Fibroblast of lung (primary cell): ENCODE measurements at regions not wholly inside any gene's neighbourhood (a gene's known extent, or its start where the extent isn't known, plus 50 kb on each side); places are given as distances from the start of the nearest gene placed in this dataset.

Experiments used
- DNase-seq, 2 donors: peaks; one replicate each; pipeline versions ENCODE4 v3.0.0 to v3.0.0-alpha.2; 2010; ENCODE audit warnings: low read depth in 2 of 2
- H2AFZ ChIP-seq: 2 replicates; pipeline ENCODE4 v1.5.1; 2012; ENCODE audit warnings: low read length, control low read depth, inconsistent platforms
- H3K27ac ChIP-seq: 2 replicates; pipeline ENCODE4 v1.5.1; 2011; ENCODE audit warnings: low read length, control low read depth; ENCODE audit not compliant: insufficient read depth
- H3K27me3 ChIP-seq: 2 replicates; pipeline ENCODE4 v1.5.1; 2011; ENCODE audit warnings: mild to moderate bottlenecking, low read length; ENCODE audit not compliant: control insufficient read depth, insufficient read depth
- H3K36me3 ChIP-seq: 2 replicates; pipeline ENCODE4 v1.5.1; 2011; ENCODE audit warnings: low read length; ENCODE audit not compliant: control insufficient read depth, insufficient read depth
- H3K4me1 ChIP-seq: 2 replicates; pipeline ENCODE4 v1.5.1; 2011; ENCODE audit warnings: low read length; ENCODE audit not compliant: control insufficient read depth, insufficient read depth; ENCODE audit errors: extremely low read depth
- H3K4me2 ChIP-seq: 2 replicates; pipeline ENCODE4 v1.5.1; 2011; ENCODE audit warnings: low read length, control low read depth; ENCODE audit not compliant: insufficient read depth; ENCODE audit errors: extremely low read depth
- H3K4me3 ChIP-seq, 4 experiments: fragments of 200-600 bp in 1 of 4; sonication (generic) in 1 of 4; replicated peaks in 1 of 4; 2 replicates each; pipeline ENCODE4 v1.5.1; 2011 to 2016; ENCODE audit warnings: low read length in 4 of 4, low read depth in 3 of 4, mild to moderate bottlenecking in 3 of 4, control low read depth in 2 of 4, inconsistent platforms in 1 of 4, mixed read lengths in 1 of 4; ENCODE audit not compliant: insufficient read depth in 1 of 4; ENCODE audit errors: control extremely low read depth in 1 of 4
- H3K79me2 ChIP-seq: 2 replicates; pipeline ENCODE4 v1.5.1; 2012; ENCODE audit warnings: mild to moderate bottlenecking, low read length, inconsistent platforms; ENCODE audit not compliant: control insufficient read depth, insufficient read depth
- H3K9ac ChIP-seq: 2 replicates; pipeline ENCODE4 v1.5.1; 2011; ENCODE audit warnings: mild to moderate bottlenecking, low read length, control low read depth; ENCODE audit not compliant: insufficient read depth
- H3K9me3 ChIP-seq: 2 replicates; pipeline ENCODE4 v1.5.1; 2012; ENCODE audit warnings: low read depth, low read length; ENCODE audit not compliant: control insufficient read depth, insufficient read depth
- H4K20me1 ChIP-seq: 2 replicates; pipeline ENCODE4 v1.5.1; 2011; ENCODE audit warnings: low read length; ENCODE audit not compliant: control insufficient read depth, insufficient read depth; ENCODE audit errors: extremely low read depth
- CTCF ChIP-seq, 2 donors: IDR thresholded peaks in 1 of 2; conservative IDR thresholded peaks in 1 of 2; 1 replicate in 1 of 2; 2 replicates in 1 of 2; pipeline ENCODE4 v1.5.1; 2011 to 2012; ENCODE audit warnings: low read length in 2 of 2, control low read depth in 1 of 2, inconsistent platforms in 1 of 2, low read depth in 1 of 2, mild to moderate bottlenecking in 1 of 2
- EZH2 ChIP-seq: IDR thresholded peaks from 2 replicates; pipeline ENCODE4 v1.5.1; 2012; ENCODE audit warnings: low read length, control low read depth, mild to moderate bottlenecking; ENCODE audit errors: missing control alignments

GRCh38 chr1:195763907-195764374 is 844.3 kb downstream of the KCNT2 start:
- Histone ChIP-seq H3K27ac (no peak overlapping the region), H3K36me3 (no peaks in the 10 kb centered on the region), H3K27me3 (no peaks in the 10 kb centered on the region), H3K9me3 (no peaks in the 10 kb centered on the region), H3K9ac (no peak overlapping the region), H3K4me3 (no peak overlapping the region), H3K4me2 (no peak overlapping the region), H4K20me1 (no peaks in the 10 kb centered on the region), H2AFZ (no peak overlapping the region), H3K4me1 (no peaks in the 10 kb centered on the region), H3K79me2 (no peaks in the 10 kb centered on the region)
- TF ChIP-seq EZH2: no peak
- TF ChIP-seq CTCF (conservative IDR thresholded peaks at IDR 0.05 in 1 of 2, IDR thresholded peaks at IDR 0.05 in 1 of 2; ENCODE audit: low read depth in 1 of 2, low read length in 2 of 2): no peak
- no peak for DNase-seq

GRCh38 chr1:195763146-195763906 is 844.9 kb downstream of the KCNT2 start:
- H2AFZ ChIP-seq: no peak overlapping the region
- no peaks in the 10 kb centered on the region for H3K9me3 ChIP-seq
- no peaks in the 10 kb centered on the region for H3K36me3 ChIP-seq
- no peaks in the 10 kb centered on the region for H4K20me1 ChIP-seq
- TF ChIP-seq EZH2: no peak
- TF ChIP-seq CTCF (conservative IDR thresholded peaks at IDR 0.05 in 1 of 2, IDR thresholded peaks at IDR 0.05 in 1 of 2; ENCODE audit: low read depth in 1 of 2, low read length in 2 of 2): no peak
- no peak overlapping the region for H3K4me2 ChIP-seq
- H3K4me3 ChIP-seq: no peak overlapping the region
- no peaks in the 10 kb centered on the region for H3K79me2 ChIP-seq
- no peak for DNase-seq
- H3K27me3 ChIP-seq: no peaks in the 10 kb centered on the region
- no peak overlapping the region for H3K27ac ChIP-seq
- H3K9ac ChIP-seq: no peak overlapping the region
- no peaks in the 10 kb centered on the region for H3K4me1 ChIP-seq

- H3K4me1 ChIP-seq: no peaks in the 10 kb centered on the region
- no peak overlapping the region for H3K9ac ChIP-seq
- H3K27me3 ChIP-seq: no peaks in the 10 kb centered on the region
- no peak overlapping the region for H3K4me3 ChIP-seq
- no peak overlapping the region for H3K4me2 ChIP-seq
- H3K27ac ChIP-seq: no peak overlapping the region
- no peaks in the 10 kb centered on the region for H4K20me1 ChIP-seq
- no peaks in the 10 kb centered on the region for H3K9me3 ChIP-seq
- no peak for DNase-seq
- H3K79me2 ChIP-seq: no peaks in the 10 kb centered on the region
- no peak overlapping the region for H2AFZ ChIP-seq
- no peaks in the 10 kb centered on the region for H3K36me3 ChIP-seq
- TF ChIP-seq EZH2 (no peak), CTCF (conservative IDR thresholded peaks at IDR 0.05 in 1 of 2, IDR thresholded peaks at IDR 0.05 in 1 of 2; ENCODE audit: low read depth in 1 of 2, low read length in 2 of 2) (no peak)
Observed at GRCh38 chr1:195761104-195761503, 847.1 kb downstream of the KCNT2 start.
